Hepatic stellate cell (primary cell): ENCODE measurements at regions not wholly inside any gene's neighbourhood (a gene's known extent, or its start where the extent isn't known, plus 50 kb on each side); places are given as distances from the start of the nearest gene placed in this dataset.

ENCODE experiments used
- DNase-seq: peaks from one replicate; pipeline ENCODE4 v3.0.0; 2011; ENCODE audit warnings: low spot score

- no peak for DNase-seq
Measured at GRCh38 chr9:89768650-89769071, 163.8 kb downstream of the GADD45G start.

- no peak for DNase-seq
Measured at GRCh38 chr9:89770531-89771174, 165.8 kb downstream of the GADD45G start.

- DNase-seq = no peak
Measured at GRCh38 chr9:89771205-89771604, 166.4 kb downstream of the GADD45G start.

GRCh38 chr9:89773170-89773569 lies 168.4 kb downstream of the GADD45G start:
- DNase-seq = no peak

- no peak for DNase-seq
Measured at GRCh38 chr9:89774858-89775370, 170.1 kb downstream of the GADD45G start.

- no peak for DNase-seq
Measured at GRCh38 chr9:89775641-89776040, 170.8 kb downstream of the GADD45G start.

- no peak for DNase-seq
Measured at GRCh38 chr9:89776795-89777525, 172.1 kb downstream of the GADD45G start.

- DNase-seq = no peak
Measured at GRCh38 chr9:89777544-89777943, 172.7 kb downstream of the GADD45G start.

GRCh38 chr9:89778100-89779090 lies 173.6 kb downstream of the GADD45G start:
- no peak for DNase-seq

- DNase-seq = no peak
Measured at GRCh38 chr9:89779405-89780203, 174.8 kb downstream of the GADD45G start.

GRCh38 chr9:89780959-89781358 lies 176.1 kb downstream of the GADD45G start:
- DNase-seq = no peak

- DNase-seq = no peak
Measured at GRCh38 chr9:89781838-89782540, 177.2 kb downstream of the GADD45G start.

GRCh38 chr9:89786655-89787054 lies 181.8 kb downstream of the GADD45G start:
- no peak for DNase-seq

- DNase-seq = no peak
Measured at GRCh38 chr9:89787595-89787994, 182.8 kb downstream of the GADD45G start.

GRCh38 chr9:89788434-89788833 lies 183.6 kb downstream of the GADD45G start:
- DNase-seq = no peak

- DNase-seq = no peak
Measured at GRCh38 chr9:89789922-89790510, 185.2 kb downstream of the GADD45G start.

GRCh38 chr9:89790542-89791109 lies 185.8 kb downstream of the GADD45G start:
- no peak for DNase-seq

- no peak for DNase-seq
Measured at GRCh38 chr9:89791754-89792153, 186.9 kb downstream of the GADD45G start.

- no peak for DNase-seq
Measured at GRCh38 chr9:89792189-89793123, 187.6 kb downstream of the GADD45G start.
